Naive thymus-derived CD8-positive, alpha-beta T cell (primary cell): ENCODE measurements at regions not wholly inside any gene's neighbourhood (a gene's known extent, or its start where the extent isn't known, plus 50 kb on each side); places are given as distances from the start of the nearest gene placed in this dataset.

ENCODE experiments used
- ATAC-seq, 2 donors: fragments of 150-1000 bp; cut with Tn5 transposase in 1 of 2; sonication (Bioruptor Pico), chemical (Tn5 transposase) in 1 of 2; 1 replicate in 1 of 2; 2 replicates in 1 of 2; pipeline ENCODE4 v1.10.0; 2021; ENCODE audit warnings: mild to moderate bottlenecking in 2 of 2, moderate library complexity in 2 of 2
- POLR2A ChIA-PET: fragments of 350-600 bp; sonication (Branson Sonifier 250); formaldehyde crosslinking; loops from one replicate; lab custom pipeline; 2021; ENCODE audit warnings: antibody characterized with exemption; lab: Charles Lee
- DNase-seq, 10 donors: peaks; one replicate each; pipeline versions ENCODE4 v3.0.0 to v3.0.0-alpha.2; 2020 to 2022
- H3K27ac Mint-ChIP-seq, 10 donors: one replicate each; pipeline ENCODE4 v1.8.0; 2020 to 2022; ENCODE audit warnings: mild to moderate bottlenecking in 10 of 10, mixed read lengths in 10 of 10, moderate library complexity in 4 of 10, inconsistent platforms in 1 of 10
- H3K27me3 Mint-ChIP-seq, 5 donors: one replicate each; pipeline ENCODE4 v1.8.0; 2021 to 2022; ENCODE audit warnings: mixed read lengths in 5 of 5
- H3K36me3 Mint-ChIP-seq, 3 donors: one replicate each; pipeline ENCODE4 v1.8.0; 2020 to 2022; ENCODE audit warnings: mixed read lengths in 3 of 3, mild to moderate bottlenecking in 2 of 3, inconsistent platforms in 1 of 3
- H3K4me1 Mint-ChIP-seq, 4 donors: one replicate each; pipeline ENCODE4 v1.8.0; 2021 to 2022; ENCODE audit warnings: mixed read lengths in 4 of 4
- H3K4me3 Mint-ChIP-seq, 10 donors: one replicate each; pipeline ENCODE4 v1.8.0; 2020 to 2022; ENCODE audit warnings: mild to moderate bottlenecking in 10 of 10, mixed read lengths in 10 of 10, moderate library complexity in 6 of 10, inconsistent platforms in 1 of 10
- H3K9me3 Mint-ChIP-seq, 9 donors: one replicate each; pipeline ENCODE4 v1.8.0; 2020 to 2022; ENCODE audit warnings: mixed read lengths in 9 of 9, mild to moderate bottlenecking in 3 of 9, inconsistent platforms in 1 of 9, moderate library complexity in 1 of 9

GRCh38 chr3:5035113-5035512, 55.9 kb downstream of the BHLHE40 start:
- H3K4me1 Mint-ChIP-seq = peaks cover 0 to 36% (median under 1%) of the 10 kb centered on the region in 4 donors
- peak overlapping the region in 1 of 10 donors; percentile 10 for H3K27ac Mint-ChIP-seq
- H3K4me3 Mint-ChIP-seq = no peak overlapping the region
- H3K9me3 Mint-ChIP-seq = no peaks in the 10 kb centered on the region
- no peaks in the 10 kb centered on the region for H3K36me3 Mint-ChIP-seq
- DNase-seq (no peak), ATAC-seq (no peak)
- POLR2A ChIA-PET = no interaction called here
- peaks cover 0 to 14% (median 0%) of the 10 kb centered on the region in 5 donors for H3K27me3 Mint-ChIP-seq

GRCh38 chr3:5035692-5036391, 56.6 kb downstream of the BHLHE40 start:
- Mint-ChIP-seq H3K36me3 (no peaks in the 10 kb centered on the region), H3K4me3 (no peak overlapping the region), H3K27ac (no peak overlapping the region), H3K27me3 (peaks cover 0 to 10% (median 0%) of the 10 kb centered on the region in 5 donors), H3K4me1 (peaks cover 0 to 36% (median under 1%) of the 10 kb centered on the region in 4 donors), H3K9me3 (no peaks in the 10 kb centered on the region)
- DNase-seq (no peak), ATAC-seq (no peak)
- POLR2A ChIA-PET = no interaction called here

- peaks cover 0 to 36% (median under 1%) of the 10 kb centered on the region in 4 donors for H3K4me1 Mint-ChIP-seq
- H3K36me3 Mint-ChIP-seq = no peaks in the 10 kb centered on the region
- no peak overlapping the region for H3K4me3 Mint-ChIP-seq
- H3K9me3 Mint-ChIP-seq = no peaks in the 10 kb centered on the region
- no peak for ATAC-seq
- H3K27me3 Mint-ChIP-seq = peaks cover 0 to 6% (median 0%) of the 10 kb centered on the region in 5 donors
- POLR2A ChIA-PET = no interaction called here
- DNase-seq = no peak
- H3K27ac Mint-ChIP-seq = no peak overlapping the region
These were observed 57.1 kb downstream of the BHLHE40 start for GRCh38 chr3:5036392-5036766.

GRCh38 chr3:5036858-5037257, 57.6 kb downstream of the BHLHE40 start:
- no peak overlapping the region for H3K4me3 Mint-ChIP-seq
- ATAC-seq = no peak
- H3K36me3 Mint-ChIP-seq = no peaks in the 10 kb centered on the region

GRCh38 chr3:5039585-5039984, 60.3 kb downstream of the BHLHE40 start:
- H3K9me3 Mint-ChIP-seq = no peaks in the 10 kb centered on the region
- no peak for ATAC-seq
- H3K27ac Mint-ChIP-seq = peak overlapping the region in 1 of 10 donors; percentile 6
- H3K4me1 Mint-ChIP-seq = peaks cover 0 to 33% (median 0%) of the 10 kb centered on the region in 4 donors
- no peak for DNase-seq
- no peak overlapping the region for H3K4me3 Mint-ChIP-seq
- H3K36me3 Mint-ChIP-seq = no peaks in the 10 kb centered on the region
- H3K27me3 Mint-ChIP-seq = no peaks in the 10 kb centered on the region
- POLR2A ChIA-PET = interaction anchor here (0.6 kb wide), 1 partner anchor 200 kb away, joined by 3 read pairs; no protein-coding TSS in a partner anchor

More at GRCh38 chr3:5036858-5037257, 57.6 kb downstream of the BHLHE40 start:
- peak overlapping the region in 1 of 10 donors; percentile 5 for H3K27ac Mint-ChIP-seq
- peaks cover 0 to 2% (median 0%) of the 10 kb centered on the region in 5 donors for H3K27me3 Mint-ChIP-seq
- H3K4me1 Mint-ChIP-seq = peaks cover 0 to 36% (median 0%) of the 10 kb centered on the region in 4 donors
- no peak for DNase-seq
- no peaks in the 10 kb centered on the region for H3K9me3 Mint-ChIP-seq
- POLR2A ChIA-PET = no interaction called here

- no peak for DNase-seq
- Mint-ChIP-seq H3K27ac (no peak overlapping the region), H3K27me3 (no peaks in the 10 kb centered on the region), H3K4me3 (no peak overlapping the region), H3K4me1 (peaks cover 0 to 26% (median 0%) of the 10 kb centered on the region in 4 donors), H3K36me3 (no peaks in the 10 kb centered on the region), H3K9me3 (no peaks in the 10 kb centered on the region)
- POLR2A ChIA-PET = interaction anchor here (0.7 kb wide), 1 partner anchor 238 kb away, joined by 3 read pairs; no protein-coding TSS in a partner anchor
- no peak for ATAC-seq
These were observed 62.1 kb downstream of the BHLHE40 start for GRCh38 chr3:5041315-5041714.

GRCh38 chr3:5045961-5046360, 66.7 kb downstream of the BHLHE40 start:
- H3K4me1 Mint-ChIP-seq = no peaks in the 10 kb centered on the region
- no peak overlapping the region for H3K27ac Mint-ChIP-seq
- H3K9me3 Mint-ChIP-seq = peaks cover 0 to 6% (median 0%) of the 10 kb centered on the region in 9 donors
- H3K27me3 Mint-ChIP-seq = peaks cover 0 to 2% (median 0%) of the 10 kb centered on the region in 5 donors
- ATAC-seq (no peak), DNase-seq (no peak)
- no peak overlapping the region for H3K4me3 Mint-ChIP-seq
- peaks cover 0 to 7% (median 0%) of the 10 kb centered on the region in 3 donors for H3K36me3 Mint-ChIP-seq
- POLR2A ChIA-PET = no interaction called here

GRCh38 chr3:5047764-5048419, 68.7 kb downstream of the BHLHE40 start:
- Mint-ChIP-seq H3K4me1 (peaks cover 0 to 6% (median 0%) of the 10 kb centered on the region in 4 donors), H3K9me3 (peaks cover 0 to 6% (median 0%) of the 10 kb centered on the region in 9 donors), H3K4me3 (no peak overlapping the region), H3K27me3 (peaks cover 0 to 2% (median 0%) of the 10 kb centered on the region in 5 donors), H3K27ac (no peak overlapping the region), H3K36me3 (peaks cover 0 to 7% (median 0%) of the 10 kb centered on the region in 3 donors)
- ATAC-seq = no peak
- no peak for DNase-seq
- POLR2A ChIA-PET = interaction anchor here (1.1 kb wide), 1 partner anchor 22 kb away, joined by 5 read pairs; no protein-coding TSS in a partner anchor

- no peak for DNase-seq
These were observed 70.3 kb upstream of the ARL8B start for GRCh38 chr3:5051772-5052171.

GRCh38 chr3:5052247-5052646, 69.8 kb upstream of the ARL8B start:
- peaks cover 0 to 27% (median 3%) of the 10 kb centered on the region in 4 donors for H3K4me1 Mint-ChIP-seq
- peaks cover 0 to 2% (median 0%) of the 10 kb centered on the region in 5 donors for H3K27me3 Mint-ChIP-seq
- H3K9me3 Mint-ChIP-seq = peaks cover 0 to 6% (median 0%) of the 10 kb centered on the region in 9 donors
- H3K36me3 Mint-ChIP-seq = peaks cover 0 to 7% (median 0%) of the 10 kb centered on the region in 3 donors
- H3K27ac Mint-ChIP-seq = peak overlapping the region in 1 of 10 donors; percentile 44
- DNase-seq = no peak
- POLR2A ChIA-PET = no interaction called here
- ATAC-seq = no peak
- H3K4me3 Mint-ChIP-seq = no peak overlapping the region

More at GRCh38 chr3:5051772-5052171, 70.3 kb upstream of the ARL8B start:
- Mint-ChIP-seq H3K27me3 (peaks cover 0 to 2% (median 0%) of the 10 kb centered on the region in 5 donors), H3K9me3 (peaks cover 0 to 6% (median 0%) of the 10 kb centered on the region in 9 donors), H3K36me3 (peaks cover 0 to 7% (median 0%) of the 10 kb centered on the region in 3 donors), H3K4me3 (no peak overlapping the region), H3K4me1 (peaks cover 0 to 25% (median 3%) of the 10 kb centered on the region in 4 donors), H3K27ac (no peak overlapping the region)
- POLR2A ChIA-PET = no interaction called here
- ATAC-seq = no peak

- no peak overlapping the region for H3K4me3 Mint-ChIP-seq
These were observed 68.9 kb upstream of the ARL8B start for GRCh38 chr3:5053021-5053831.

GRCh38 chr3:5054098-5054497, 68.0 kb upstream of the ARL8B start:
- Mint-ChIP-seq H3K9me3 (no peaks in the 10 kb centered on the region), H3K27me3 (peaks cover 0 to 7% (median 0%) of the 10 kb centered on the region in 5 donors), H3K36me3 (no peaks in the 10 kb centered on the region), H3K4me3 (no peak overlapping the region), H3K4me1 (peaks cover 0 to 32% (median 3%) of the 10 kb centered on the region in 4 donors), H3K27ac (no peak overlapping the region)
- DNase-seq (no peak), ATAC-seq (no peak)
- POLR2A ChIA-PET = interaction anchor here (0.6 kb wide), 1 partner anchor 91 kb away, joined by 3 read pairs; no protein-coding TSS in a partner anchor

More at GRCh38 chr3:5053021-5053831, 68.9 kb upstream of the ARL8B start:
- peaks cover 0 to 32% (median 3%) of the 10 kb centered on the region in 4 donors for H3K4me1 Mint-ChIP-seq
- peaks cover 0 to 2% (median 0%) of the 10 kb centered on the region in 5 donors for H3K27me3 Mint-ChIP-seq
- peak overlapping the region in 2 of 10 donors; percentile 21 for H3K27ac Mint-ChIP-seq
- POLR2A ChIA-PET = no interaction called here
- H3K9me3 Mint-ChIP-seq = peaks cover 0 to 1% (median 0%) of the 10 kb centered on the region in 9 donors
- no peaks in the 10 kb centered on the region for H3K36me3 Mint-ChIP-seq
- DNase-seq (no peak), ATAC-seq (no peak)
